ENCODE measurements at regions not wholly inside any gene's neighbourhood (a gene's known extent, or its start where the extent isn't known, plus 50 kb on each side); places are given as distances from the start of the nearest gene placed in this dataset.
"Not testable (repeated sequence)": the region's sequence is repeated elsewhere in the genome, so short reads cannot be mapped to it uniquely, and the experiment has no call there.

DNA sequence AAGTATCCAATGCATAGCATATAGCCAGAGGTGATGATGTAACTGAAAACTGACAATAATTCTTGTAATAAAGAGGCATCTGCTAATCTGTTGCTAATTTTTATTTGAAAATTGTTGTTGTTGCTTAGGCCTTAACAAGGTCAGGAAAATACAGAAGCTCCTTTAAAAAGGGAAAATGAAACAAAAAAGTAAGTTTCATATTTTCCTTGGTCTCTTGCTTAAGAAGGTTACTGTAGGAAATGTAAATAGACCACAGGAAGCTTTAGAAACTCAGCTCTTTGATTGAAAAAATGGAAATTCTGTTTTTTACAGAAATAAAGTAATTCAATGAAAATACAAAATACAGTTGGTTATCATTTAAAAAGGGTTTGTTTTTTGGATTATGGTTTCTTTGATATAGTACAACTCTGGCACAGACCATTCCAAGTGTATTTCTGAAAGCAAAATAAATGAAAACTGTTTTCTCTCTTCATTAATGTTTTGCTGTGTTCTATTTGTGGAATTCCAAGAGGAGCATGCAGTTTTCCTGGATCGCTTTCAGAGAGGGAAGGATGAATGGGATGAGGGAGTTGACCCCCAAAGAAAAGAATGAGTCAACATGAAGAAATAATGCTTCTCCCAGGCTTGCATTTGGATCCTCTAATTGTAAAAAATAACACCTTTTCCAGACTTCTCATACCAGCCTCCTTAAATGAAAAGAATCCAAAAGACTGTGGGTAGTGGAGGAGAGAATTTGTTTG lies 398.0 kb upstream of the FAR2 start:
- peak; percentile 42 for DNase-seq (ENCODE audit: low read depth)
- Histone ChIP-seq H3K9me3 (ENCODE audit: control insufficient read depth, low read length) (no peaks in the 10 kb centered on the region), H3K4me3 (ENCODE audit: low read length) (no peak overlapping the region), H3K36me3 (ENCODE audit: control insufficient read depth, insufficient read depth, low read length, severe bottlenecking) (no peaks in the 10 kb centered on the region), H3K9ac (ENCODE audit: low read length) (no peak overlapping the region), H3K4me1 (ENCODE audit: control insufficient read depth, insufficient read depth, low read length) (peaks cover 4% of the 10 kb centered on the region), H3K27me3 (replicated peaks; ENCODE audit: control insufficient read depth, insufficient read depth, low read length) (no peaks in the 10 kb centered on the region)

DNA sequence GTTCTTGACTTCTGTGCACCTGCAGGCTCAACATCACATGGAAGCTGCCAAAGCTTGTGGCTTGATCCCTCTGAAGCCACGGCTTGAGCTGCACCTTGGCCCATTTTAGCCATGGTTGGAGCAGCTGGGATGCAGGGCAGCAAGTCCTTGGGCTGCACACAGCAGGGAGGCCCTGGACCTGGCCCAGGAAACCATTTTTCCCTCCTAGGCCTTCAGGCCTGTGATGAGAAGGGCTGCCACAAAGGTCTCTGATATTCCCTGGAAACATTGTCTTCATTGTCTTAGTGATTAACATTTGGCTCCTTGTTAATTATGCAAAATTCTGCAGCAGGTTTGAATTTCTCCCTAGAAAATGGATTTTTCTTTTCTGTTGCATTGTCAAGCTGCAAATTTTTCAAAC lies 394.1 kb upstream of the FAR2 start:
- Histone ChIP-seq H3K9me3 (ENCODE audit: control insufficient read depth, low read length) (no peaks in the 10 kb centered on the region), H3K27me3 (replicated peaks; ENCODE audit: control insufficient read depth, insufficient read depth, low read length) (no peaks in the 10 kb centered on the region), H3K36me3 (ENCODE audit: control insufficient read depth, insufficient read depth, low read length, severe bottlenecking) (no peaks in the 10 kb centered on the region), H3K9ac (ENCODE audit: low read length) (no peak overlapping the region), H3K4me3 (ENCODE audit: low read length) (no peak overlapping the region), H3K4me1 (ENCODE audit: control insufficient read depth, insufficient read depth, low read length) (peaks cover 4% of the 10 kb centered on the region)
- no peak for DNase-seq (ENCODE audit: low read depth)

DNA sequence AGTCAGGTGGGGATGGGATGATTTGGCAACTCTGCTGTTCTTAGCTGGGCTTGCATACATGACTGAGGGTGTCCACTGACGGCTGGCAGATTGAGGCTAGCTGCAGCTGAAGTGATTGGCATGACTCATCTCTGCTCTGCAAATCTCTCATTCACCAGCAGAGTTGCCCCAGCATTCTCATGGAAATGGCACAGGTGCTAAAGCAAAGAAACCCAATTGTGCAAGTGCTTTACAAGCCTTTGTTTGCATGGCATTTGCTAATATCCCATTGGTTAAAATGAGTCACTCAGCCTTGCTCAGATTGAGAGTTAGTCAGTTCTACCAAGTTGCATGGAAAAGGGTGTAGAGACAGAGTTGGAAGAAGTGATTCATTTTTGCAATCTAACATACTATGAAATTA lies 389.7 kb upstream of the FAR2 start:
- Histone ChIP-seq H3K36me3 (ENCODE audit: control insufficient read depth, insufficient read depth, low read length, severe bottlenecking) (no peaks in the 10 kb centered on the region), H3K9ac (ENCODE audit: low read length) (no peak overlapping the region), H3K27me3 (replicated peaks; ENCODE audit: control insufficient read depth, insufficient read depth, low read length) (no peaks in the 10 kb centered on the region), H3K4me1 (ENCODE audit: control insufficient read depth, insufficient read depth, low read length) (no peaks in the 10 kb centered on the region), H3K9me3 (ENCODE audit: control insufficient read depth, low read length) (no peaks in the 10 kb centered on the region), H3K4me3 (ENCODE audit: low read length) (no peak overlapping the region)
- DNase-seq (ENCODE audit: low read depth), result peak; percentile 7

DNA sequence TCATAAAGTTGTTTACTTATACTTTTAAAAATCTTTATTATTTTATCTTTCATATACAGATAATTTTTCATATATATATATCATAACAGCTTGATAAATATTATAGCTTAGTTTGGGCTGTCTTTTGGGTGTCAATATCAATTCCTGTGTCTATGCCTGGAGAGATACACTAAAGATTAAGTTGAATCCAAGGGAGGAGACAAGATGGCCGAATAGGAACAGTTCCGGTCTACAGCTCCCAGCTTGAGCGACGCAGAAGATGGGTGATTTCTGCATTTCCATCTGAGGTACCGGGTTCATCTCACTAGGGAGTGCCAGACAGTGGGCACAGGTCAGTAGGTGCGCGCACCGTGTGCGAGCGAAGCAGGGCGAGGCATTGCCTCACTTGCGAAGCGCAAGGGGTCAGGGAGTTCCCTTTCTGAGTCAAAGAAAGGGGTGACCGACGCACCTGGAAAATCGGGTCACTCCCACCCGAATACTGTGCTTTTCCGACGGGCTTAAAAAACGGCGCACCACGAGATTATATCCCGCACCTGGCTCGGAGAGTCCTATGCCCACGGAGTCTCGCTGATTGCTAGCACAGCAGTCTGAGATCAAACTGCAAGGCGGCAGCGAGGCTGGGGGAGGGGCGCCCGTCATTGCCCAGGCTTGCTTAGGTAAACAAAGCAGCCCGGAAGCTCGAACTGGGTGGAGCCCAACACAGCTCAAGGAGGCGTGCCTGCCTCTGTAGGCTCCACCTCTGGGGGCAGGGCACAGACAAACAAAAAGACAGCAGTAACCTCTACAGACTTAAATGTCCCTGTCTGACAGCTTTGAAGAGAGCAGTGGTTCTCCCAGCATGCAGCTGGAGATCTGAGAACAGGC lies 388.8 kb upstream of the FAR2 start:
- DNase-seq (ENCODE audit: low read depth); H3K27me3 ChIP-seq (replicated peaks; ENCODE audit: control insufficient read depth, insufficient read depth, low read length); H3K36me3 ChIP-seq (ENCODE audit: control insufficient read depth, insufficient read depth, low read length, severe bottlenecking); H3K9ac ChIP-seq (ENCODE audit: low read length); H3K4me1 ChIP-seq (ENCODE audit: control insufficient read depth, insufficient read depth, low read length); H3K9me3 ChIP-seq (ENCODE audit: control insufficient read depth, low read length); H3K4me3 ChIP-seq (ENCODE audit: low read length): not testable (repeated sequence)

DNA sequence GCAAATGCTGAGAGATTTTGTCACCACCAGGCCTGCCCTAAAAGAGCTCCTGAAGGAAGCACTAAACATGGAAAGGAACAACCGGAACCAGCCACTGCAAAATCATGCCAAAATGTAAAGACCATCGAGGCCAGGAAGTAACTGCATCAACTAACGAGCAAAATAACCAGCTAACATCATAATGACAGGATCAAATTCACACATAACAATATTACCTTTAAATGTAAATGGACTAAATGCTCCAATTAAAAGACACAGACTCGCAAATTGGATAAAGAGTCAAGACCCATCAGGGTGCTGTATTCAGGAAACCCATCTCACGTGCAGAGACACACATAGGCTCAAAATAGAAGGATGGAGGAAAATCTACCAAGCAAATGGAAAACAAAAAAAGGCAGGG lies 387.2 kb upstream of the FAR2 start:
- not testable (repeated sequence) for H3K4me3 ChIP-seq (ENCODE audit: low read length); DNase-seq (ENCODE audit: low read depth); H3K4me1 ChIP-seq (ENCODE audit: control insufficient read depth, insufficient read depth, low read length); H3K9ac ChIP-seq (ENCODE audit: low read length); H3K36me3 ChIP-seq (ENCODE audit: control insufficient read depth, insufficient read depth, low read length, severe bottlenecking); H3K9me3 ChIP-seq (ENCODE audit: control insufficient read depth, low read length); H3K27me3 ChIP-seq (replicated peaks; ENCODE audit: control insufficient read depth, insufficient read depth, low read length)

DNA sequence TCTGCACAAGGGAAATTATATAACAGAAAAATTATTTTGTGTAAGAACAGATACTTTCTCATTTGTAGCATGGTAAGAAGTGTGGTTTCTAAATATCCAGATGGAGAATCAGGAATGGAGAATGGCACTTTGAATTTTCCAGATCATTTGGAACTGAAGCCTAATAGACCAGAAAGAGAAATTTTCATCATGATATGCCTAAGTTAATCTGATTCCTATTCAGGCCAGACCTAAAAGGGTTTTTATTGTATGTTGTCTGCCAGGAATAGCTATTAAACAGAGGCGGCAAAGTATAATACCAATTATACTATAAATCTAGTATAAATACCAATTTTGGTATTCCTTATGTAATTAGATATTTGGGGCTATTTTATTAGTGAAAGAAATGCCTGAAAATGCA lies 382.7 kb upstream of the FAR2 start:
- H3K27me3 ChIP-seq (replicated peaks; ENCODE audit: control insufficient read depth, insufficient read depth, low read length), result no peaks in the 10 kb centered on the region

DNA sequence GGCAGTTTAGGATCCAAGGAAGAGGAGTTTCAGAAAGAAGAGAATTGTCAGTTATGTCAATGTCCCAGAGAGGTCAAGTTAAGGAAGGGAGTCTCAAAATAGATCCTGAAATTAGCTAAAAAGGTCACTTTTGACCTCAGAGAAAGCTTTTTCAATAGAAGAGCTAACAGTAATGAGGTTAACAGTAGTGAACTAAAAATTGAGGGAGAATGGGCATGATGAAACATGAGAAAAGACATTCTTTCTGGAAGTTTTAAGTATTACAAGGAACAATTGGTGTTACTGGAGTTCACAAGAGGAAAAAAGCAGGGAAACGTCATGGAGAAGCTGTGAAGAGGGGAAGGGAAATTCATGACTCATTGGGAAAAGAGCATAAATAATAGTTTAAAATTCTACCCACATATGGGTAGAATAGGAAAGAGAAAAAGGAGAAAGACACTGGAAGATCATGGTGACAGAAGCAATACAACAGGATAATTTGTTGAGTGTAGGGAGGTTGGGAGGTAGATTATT lies 381.2 kb upstream of the FAR2 start:
- no peaks in the 10 kb centered on the region for H3K36me3 ChIP-seq (ENCODE audit: control insufficient read depth, insufficient read depth, low read length, severe bottlenecking)
- no peaks in the 10 kb centered on the region for H3K27me3 ChIP-seq (replicated peaks; ENCODE audit: control insufficient read depth, insufficient read depth, low read length)
- H3K9ac ChIP-seq (ENCODE audit: low read length), result no peak overlapping the region
- DNase-seq (ENCODE audit: low read depth), result no peak
- no peaks in the 10 kb centered on the region for H3K9me3 ChIP-seq (ENCODE audit: control insufficient read depth, low read length)
- H3K4me1 ChIP-seq (ENCODE audit: control insufficient read depth, insufficient read depth, low read length), result no peaks in the 10 kb centered on the region
- no peak overlapping the region for H3K4me3 ChIP-seq (ENCODE audit: low read length)

More for the DNA sequence above, 382.7 kb upstream of the FAR2 start:
- no peaks in the 10 kb centered on the region for H3K9me3 ChIP-seq (ENCODE audit: control insufficient read depth, low read length)
- H3K4me3 ChIP-seq (ENCODE audit: low read length), result no peak overlapping the region
- H3K4me1 ChIP-seq (ENCODE audit: control insufficient read depth, insufficient read depth, low read length), result no peaks in the 10 kb centered on the region
- no peak for DNase-seq (ENCODE audit: low read depth)
- H3K9ac ChIP-seq (ENCODE audit: low read length), result no peak overlapping the region
- H3K36me3 ChIP-seq (ENCODE audit: control insufficient read depth, insufficient read depth, low read length, severe bottlenecking), result no peaks in the 10 kb centered on the region

DNA sequence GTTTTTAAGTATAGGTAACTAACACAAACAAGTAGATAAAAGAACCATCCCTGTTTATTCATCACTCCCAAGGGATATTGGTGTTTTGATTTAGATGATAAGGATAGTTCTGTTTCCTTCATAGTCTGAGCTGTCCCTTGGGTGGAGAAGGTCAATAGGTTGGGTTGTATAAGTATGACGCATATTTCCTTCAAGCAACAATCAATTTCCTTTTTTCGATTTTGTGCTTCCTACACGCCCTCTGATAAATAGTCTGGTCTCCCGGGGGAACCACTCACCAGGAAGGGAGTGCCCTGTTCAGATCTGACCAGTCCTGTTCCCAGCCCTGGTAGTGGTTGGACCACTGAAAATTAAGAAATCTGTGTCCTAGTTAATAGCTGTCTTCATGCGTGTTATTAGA lies 378.8 kb upstream of the FAR2 start:
- no peak for DNase-seq (ENCODE audit: low read depth)
- Histone ChIP-seq H3K27me3 (replicated peaks; ENCODE audit: control insufficient read depth, insufficient read depth, low read length) (no peaks in the 10 kb centered on the region), H3K9me3 (ENCODE audit: control insufficient read depth, low read length) (no peaks in the 10 kb centered on the region), H3K4me1 (ENCODE audit: control insufficient read depth, insufficient read depth, low read length) (no peaks in the 10 kb centered on the region), H3K9ac (ENCODE audit: low read length) (no peak overlapping the region), H3K4me3 (ENCODE audit: low read length) (no peak overlapping the region), H3K36me3 (ENCODE audit: control insufficient read depth, insufficient read depth, low read length, severe bottlenecking) (no peaks in the 10 kb centered on the region)

DNA sequence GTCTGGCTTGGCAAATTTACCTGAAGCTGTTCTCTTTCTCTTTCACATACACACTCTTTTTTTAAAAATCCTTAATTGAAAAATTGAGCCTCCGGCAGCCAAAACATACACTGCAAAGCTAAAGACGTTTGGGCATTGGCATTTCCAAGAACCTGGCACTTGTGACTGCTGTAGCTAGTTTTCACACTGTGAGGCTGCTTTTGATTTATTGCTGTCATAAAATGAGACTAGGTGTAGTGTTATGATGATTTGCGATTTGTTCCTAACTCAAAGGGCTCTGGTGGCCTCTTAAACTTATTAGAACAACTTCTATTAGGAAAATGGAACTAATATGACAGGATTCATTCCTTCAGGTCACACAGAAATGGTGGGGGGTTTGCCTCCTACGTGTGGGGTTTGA lies 377.1 kb upstream of the FAR2 start:
- no peak for DNase-seq (ENCODE audit: low read depth)
- Histone ChIP-seq H3K9ac (ENCODE audit: low read length) (no peak overlapping the region), H3K27me3 (replicated peaks; ENCODE audit: control insufficient read depth, insufficient read depth, low read length) (no peaks in the 10 kb centered on the region), H3K4me3 (ENCODE audit: low read length) (no peak overlapping the region), H3K9me3 (ENCODE audit: control insufficient read depth, low read length) (no peaks in the 10 kb centered on the region), H3K36me3 (ENCODE audit: control insufficient read depth, insufficient read depth, low read length, severe bottlenecking) (no peaks in the 10 kb centered on the region), H3K4me1 (ENCODE audit: control insufficient read depth, insufficient read depth, low read length) (no peaks in the 10 kb centered on the region)

DNA sequence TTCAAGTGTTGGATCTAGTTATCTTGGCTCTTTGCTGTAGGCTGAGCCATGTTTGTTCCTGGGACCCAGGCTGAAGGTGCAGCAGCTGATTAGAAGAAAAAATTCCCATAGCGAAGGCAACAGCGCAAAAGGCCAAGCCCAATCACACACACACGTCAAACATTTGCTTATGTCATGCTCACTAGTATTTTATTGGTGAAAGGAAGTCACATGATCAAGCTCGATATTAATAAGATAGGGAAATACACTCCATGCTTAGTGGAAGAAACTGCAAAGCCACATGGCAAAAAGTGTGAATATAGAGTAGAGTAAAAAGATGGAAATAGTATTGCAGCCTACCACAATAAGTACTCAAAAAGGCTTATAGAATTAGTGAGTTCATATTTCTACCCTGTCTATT lies 373.5 kb upstream of the FAR2 start:
- Histone ChIP-seq H3K4me3 (ENCODE audit: low read length) (no peak overlapping the region), H3K9me3 (ENCODE audit: control insufficient read depth, low read length) (no peaks in the 10 kb centered on the region), H3K4me1 (ENCODE audit: control insufficient read depth, insufficient read depth, low read length) (no peaks in the 10 kb centered on the region), H3K9ac (ENCODE audit: low read length) (no peak overlapping the region), H3K36me3 (ENCODE audit: control insufficient read depth, insufficient read depth, low read length, severe bottlenecking) (no peaks in the 10 kb centered on the region), H3K27me3 (replicated peaks; ENCODE audit: control insufficient read depth, insufficient read depth, low read length) (no peaks in the 10 kb centered on the region)
- DNase-seq (ENCODE audit: low read depth), result no peak

DNA sequence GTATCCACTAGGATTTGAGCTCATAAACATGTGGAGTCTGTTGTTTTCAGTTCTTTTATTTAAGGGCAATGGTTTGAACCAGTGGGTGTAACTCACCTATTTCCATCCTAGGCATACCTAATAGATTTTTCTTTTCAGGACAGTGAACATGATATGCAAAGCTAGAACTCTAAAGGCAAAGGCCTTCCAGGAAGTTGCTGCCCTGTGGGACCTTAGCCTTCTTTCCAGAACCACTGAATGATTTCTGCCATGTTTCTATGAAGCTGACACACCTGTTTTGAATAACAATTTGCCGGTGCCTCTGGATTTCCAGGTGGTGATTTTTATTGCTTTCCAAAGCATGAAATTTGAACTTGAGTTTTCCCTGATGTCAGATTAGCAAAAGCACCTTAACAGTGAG lies 372.9 kb upstream of the FAR2 start:
- H3K9me3 ChIP-seq (ENCODE audit: control insufficient read depth, low read length), result no peaks in the 10 kb centered on the region
- no peak overlapping the region for H3K4me3 ChIP-seq (ENCODE audit: low read length)
- no peaks in the 10 kb centered on the region for H3K27me3 ChIP-seq (replicated peaks; ENCODE audit: control insufficient read depth, insufficient read depth, low read length)
- no peak overlapping the region for H3K9ac ChIP-seq (ENCODE audit: low read length)
- no peak for DNase-seq (ENCODE audit: low read depth)
- H3K4me1 ChIP-seq (ENCODE audit: control insufficient read depth, insufficient read depth, low read length), result no peaks in the 10 kb centered on the region
- no peaks in the 10 kb centered on the region for H3K36me3 ChIP-seq (ENCODE audit: control insufficient read depth, insufficient read depth, low read length, severe bottlenecking)

Data from adipocyte (in vitro differentiated cells).